ENCODE measurements at regions not wholly inside any gene's neighbourhood (a gene's known extent, or its start where the extent isn't known, plus 50 kb on each side); places are given as distances from the start of the nearest gene placed in this dataset.
A peak's percentile ranks its signal among the peaks of the same experiment; 100 is the strongest.

- TF ChIP-seq CTCF (IDR thresholded peaks at IDR 0.05; ENCODE audit: insufficient read depth, low read depth, low read length), result no peak
Observed at GRCh38 chr4:100804576-100805360, 286.9 kb upstream of the EMCN start.

GRCh38 chr4:100803751-100804150, 285.9 kb upstream of the EMCN start:
- DNase-seq (ENCODE audit: low read depth), result no peak
- TF ChIP-seq CTCF (IDR thresholded peaks at IDR 0.05; ENCODE audit: insufficient read depth, low read depth, low read length), result no peak
- H3K4me3 ChIP-seq (ENCODE audit: low read depth, low read length), result no peak overlapping the region

More at GRCh38 chr4:100804576-100805360, 286.9 kb upstream of the EMCN start:
- no peak overlapping the region for H3K4me3 ChIP-seq (ENCODE audit: low read depth, low read length)
- DNase-seq (ENCODE audit: low read depth), result no peak

GRCh38 chr4:100799761-100800539, 282.1 kb upstream of the EMCN start:
- DNase-seq (ENCODE audit: low read depth), result no peak
- H3K4me3 ChIP-seq (ENCODE audit: low read depth, low read length), result no peak overlapping the region
- no peak for TF ChIP-seq CTCF (IDR thresholded peaks at IDR 0.05; ENCODE audit: insufficient read depth, low read depth, low read length)

GRCh38 chr4:100797791-100798190, 280.0 kb upstream of the EMCN start:
- no peak overlapping the region for H3K4me3 ChIP-seq (ENCODE audit: low read depth, low read length)
- peak; percentile 49 for DNase-seq (ENCODE audit: low read depth)
- TF ChIP-seq CTCF (IDR thresholded peaks at IDR 0.05; ENCODE audit: insufficient read depth, low read depth, low read length), result no peak

GRCh38 chr4:100797356-100797755, 279.5 kb upstream of the EMCN start:
- no peak for TF ChIP-seq CTCF (IDR thresholded peaks at IDR 0.05; ENCODE audit: insufficient read depth, low read depth, low read length)
- no peak overlapping the region for H3K4me3 ChIP-seq (ENCODE audit: low read depth, low read length)

GRCh38 chr4:100796332-100796731, 278.5 kb upstream of the EMCN start:
- DNase-seq (ENCODE audit: low read depth), result no peak
- no peak overlapping the region for H3K4me3 ChIP-seq (ENCODE audit: low read depth, low read length)
- TF ChIP-seq CTCF (IDR thresholded peaks at IDR 0.05; ENCODE audit: insufficient read depth, low read depth, low read length), result no peak

More at GRCh38 chr4:100797356-100797755, 279.5 kb upstream of the EMCN start:
- DNase-seq (ENCODE audit: low read depth), result no peak

Measured in fibroblast of villous mesenchyme (primary cell).